GM12878 (cell line): ENCODE measurements at regions not wholly inside any gene's neighbourhood (a gene's known extent, or its start where the extent isn't known, plus 50 kb on each side); places are given as distances from the start of the nearest gene placed in this dataset.

Experiments used
- ATAC-seq: fragments of 200-7000 bp; cut with Tn5 transposase; 3 replicates; pipeline ENCODE4 v1.9.1; 2020; ENCODE audit warnings: mild to moderate bottlenecking, moderate library complexity
- BruUV-seq: library from RNA; stranded (reverse); fragments of 400-500 nt; replicated peaks from 2 replicates; lab custom pipeline; 2021; lab: Mats Ljungman, UMichigan
- CTCF ChIA-PET: fragments of 300-600 bp; sonication (Branson Sonifier 250); formaldehyde crosslinking; extraction: SDS; loops from one replicate; lab custom pipeline; 2021; ENCODE audit warnings: inconsistent platforms; lab: Yijun Ruan, JAX
- POLR2A ChIA-PET: fragments of 350-600 bp; formaldehyde crosslinking; extraction: SDS; loops from one replicate; lab custom pipeline; 2021; ENCODE audit warnings: inconsistent platforms; lab: Charles Lee
- RAD21 ChIA-PET: fragments of 300-600 bp; sonication (Branson Sonifier 250); formaldehyde crosslinking; loops from one replicate; lab custom pipeline; 2023; ENCODE audit warnings: antibody characterized with exemption; ENCODE audit not compliant: unreplicated experiment; lab: Charles Lee
- SMC1A ChIA-PET: fragments of 300-600 bp; sonication (Branson Sonifier 250); formaldehyde crosslinking; loops from one replicate; lab custom pipeline; 2023; ENCODE audit not compliant: unreplicated experiment, uncharacterized antibody; lab: Charles Lee
- DNase-seq: peaks from one replicate; pipeline ENCODE4 v3.0.0-alpha.2; 2011; ENCODE audit warnings: low read depth, low spot score
- FAIRE-seq: peaks from 3 replicates; lab custom pipeline; 2011; peaks lifted over from hg19 to GRCh38; lab: Jason Lieb, UNC
- H2AFZ ChIP-seq: 2 replicates; pipeline ENCODE4 v1.6.0; 2011; ENCODE audit warnings: low read depth, low read length, control low read depth; ENCODE audit not compliant: control insufficient read depth
- H3K27ac ChIP-seq: 2 replicates; pipeline ENCODE4 v1.5.1; 2011; ENCODE audit warnings: control low read depth; ENCODE audit not compliant: control insufficient read depth, insufficient read depth
- H3K27me3 ChIP-seq, 2 experiments: replicated peaks in 1 of 2; 2 replicates each; pipeline versions ENCODE4 v1.6.0 to v1.6.1; 2011; ENCODE audit warnings: low read length in 1 of 2; ENCODE audit not compliant: control insufficient read depth in 2 of 2, insufficient read depth in 2 of 2
- H3K36me3 ChIP-seq, 2 experiments: 2 replicates each; pipeline ENCODE4 v1.5.1; 2011; ENCODE audit warnings: low read length in 1 of 2; ENCODE audit not compliant: control insufficient read depth in 2 of 2, insufficient read depth in 2 of 2
- H3K4me1 ChIP-seq: 2 replicates; pipeline ENCODE4 v1.6.1; 2011; ENCODE audit warnings: mild to moderate bottlenecking, low read length, moderate library complexity, mixed read lengths; ENCODE audit not compliant: control insufficient read depth, insufficient read depth
- H3K4me2 ChIP-seq: 2 replicates; pipeline ENCODE4 v1.6.0; 2011; ENCODE audit warnings: control low read depth; ENCODE audit not compliant: control insufficient read depth, insufficient read depth
- H3K4me3 ChIP-seq: fragments of 200-600 bp; sonication (generic); 2 replicates; pipeline ENCODE4 v1.5.1; 2016
- H3K79me2 ChIP-seq: 2 replicates; pipeline ENCODE4 v1.6.0; 2011; ENCODE audit warnings: low read length; ENCODE audit not compliant: control insufficient read depth, insufficient read depth
- H3K9ac ChIP-seq: 2 replicates; pipeline ENCODE4 v1.8.0; 2011; ENCODE audit warnings: low read length, control low read depth, mixed read lengths; ENCODE audit not compliant: control insufficient read depth, insufficient read depth
- H3K9me3 ChIP-seq: replicated peaks from 3 replicates; pipeline ENCODE4 v1.5.1; 2011; ENCODE audit warnings: mild to moderate bottlenecking, low read length; ENCODE audit not compliant: control insufficient read depth, insufficient read depth
- H4K20me1 ChIP-seq: 2 replicates; pipeline ENCODE4 v1.6.0; 2011; ENCODE audit not compliant: control insufficient read depth, insufficient read depth
- JUNB ChIP-seq: IDR thresholded peaks from 2 replicates; pipeline ENCODE4 v1.6.1; 2016; ENCODE audit warnings: antibody characterized with exemption, mild to moderate bottlenecking
- MYB ChIP-seq: fragments of 150-350 bp; IDR thresholded peaks from 2 replicates; pipeline ENCODE4 v1.6.1; 2014; ENCODE audit warnings: mild to moderate bottlenecking, low read depth, low read length, borderline replicate concordance
- NRF1 ChIP-seq: conservative IDR thresholded peaks from 2 replicates; pipeline ENCODE4 v1.6.1; 2011; ENCODE audit warnings: mild to moderate bottlenecking, low read depth, low read length, improper control_type of control experiment
- PAX5 ChIP-seq: IDR thresholded peaks from 2 replicates; pipeline ENCODE4 v1.6.1; 2011; ENCODE audit warnings: low read depth, low read length, borderline replicate concordance
- YY1 ChIP-seq: IDR thresholded peaks from 2 replicates; pipeline ENCODE4 v1.6.1; 2011; ENCODE audit warnings: low read depth, mild to moderate bottlenecking, low read length
- ZBTB40 ChIP-seq: fragments of 450-650 bp; IDR thresholded peaks from 2 replicates; pipeline ENCODE4 v1.6.1; 2016; ENCODE audit warnings: mild to moderate bottlenecking, moderate library complexity, borderline replicate concordance
- in situ Hi-C: fragments of 300-500 bp; cut with MboI; formaldehyde crosslinking; loops from 9 replicates; pipeline ENCODE4 v1.14.3; 2018; ENCODE audit warnings: mixed read lengths
- intact Hi-C: fragments of 100-400 bp; cut with micrococcal nuclease; formaldehyde crosslinking; loops from one replicate; pipeline ENCODE4 v1.14.2; 2022; ENCODE audit not compliant: unreplicated experiment
- TF ChIP-seq, protein P1 (sequence below): fragments of 450-650 bp; formaldehyde crosslinking; IDR thresholded peaks from 2 replicates; pipeline ENCODE4 v1.4.0; 2020; ENCODE audit warnings: mild to moderate bottlenecking, moderate library complexity

GRCh38 chrX:20506739-20507138 is 240.0 kb upstream of the RPS6KA3 start:
- intact Hi-C loops: no loop called here
- Histone ChIP-seq H3K9ac (no peak overlapping the region), H3K4me2 (no peak overlapping the region), H3K27me3 (no peaks in the 10 kb centered on the region; a peak in 1 of 4 replicates), H4K20me1 (no peaks in the 10 kb centered on the region), H3K4me1 (no peaks in the 10 kb centered on the region)
- RAD21 ChIA-PET: no interaction called here
- in situ Hi-C loops: no loop called here
- TF ChIP-seq JUNB (peak; percentile 55), ZBTB40 (no peak)
- TF ChIP-seq, all 136 proteins: peak for 1
- no peaks in the 10 kb centered on the region for H3K9me3 ChIP-seq
- H3K79me2 ChIP-seq: no peaks in the 10 kb centered on the region
- CTCF ChIA-PET: interaction anchor here (1.3 to 1.5 kb wide), 2 partner anchors 10 to 23 kb away, joined by 3 to 4 read pairs; no protein-coding TSS in a partner anchor
- no peaks in the 10 kb centered on the region for H3K36me3 ChIP-seq
- no peak overlapping the region for H3K27ac ChIP-seq
- ATAC-seq (no peak), DNase-seq (no peak), FAIRE-seq (no peak)
- SMC1A ChIA-PET: interaction anchor here (0.7 to 1.3 kb wide), 2 partner anchors 10 to 113 kb away, joined by 3 to 4 read pairs; no protein-coding TSS in a partner anchor
- H3K4me3 ChIP-seq: no peak overlapping the region
- no peak overlapping the region for H2AFZ ChIP-seq
- POLR2A ChIA-PET: no interaction called here
- BruUV-seq: no TSS peak

GRCh38 chrX:20500949-20501348 is 234.2 kb upstream of the RPS6KA3 start:
- in situ Hi-C loops: no loop called here
- Histone ChIP-seq H3K27ac (no peak overlapping the region), H3K9ac (no peak overlapping the region), H3K4me2 (no peak overlapping the region), H3K4me3 (no peak overlapping the region), H3K9me3 (no peaks in the 10 kb centered on the region), H3K4me1 (no peaks in the 10 kb centered on the region), H2AFZ (no peak overlapping the region), H4K20me1 (no peaks in the 10 kb centered on the region), H3K79me2 (no peaks in the 10 kb centered on the region), H3K27me3 (peaks cover 0 to 5% of the 10 kb centered on the region in 2 experiments; a peak in 2 of 4 replicates), H3K36me3 (no peaks in the 10 kb centered on the region)
- POLR2A ChIA-PET: no interaction called here
- CTCF ChIA-PET: no interaction called here
- ATAC-seq: no peak
- intact Hi-C loops: no loop called here
- FAIRE-seq: no peak
- DNase-seq: no peak
- SMC1A ChIA-PET: no interaction called here
- RAD21 ChIA-PET: no interaction called here
- no TSS peak for BruUV-seq
- TF ChIP-seq MYB: no peak
- no peak for TF ChIP-seq NRF1
- TF ChIP-seq, protein P1, sequence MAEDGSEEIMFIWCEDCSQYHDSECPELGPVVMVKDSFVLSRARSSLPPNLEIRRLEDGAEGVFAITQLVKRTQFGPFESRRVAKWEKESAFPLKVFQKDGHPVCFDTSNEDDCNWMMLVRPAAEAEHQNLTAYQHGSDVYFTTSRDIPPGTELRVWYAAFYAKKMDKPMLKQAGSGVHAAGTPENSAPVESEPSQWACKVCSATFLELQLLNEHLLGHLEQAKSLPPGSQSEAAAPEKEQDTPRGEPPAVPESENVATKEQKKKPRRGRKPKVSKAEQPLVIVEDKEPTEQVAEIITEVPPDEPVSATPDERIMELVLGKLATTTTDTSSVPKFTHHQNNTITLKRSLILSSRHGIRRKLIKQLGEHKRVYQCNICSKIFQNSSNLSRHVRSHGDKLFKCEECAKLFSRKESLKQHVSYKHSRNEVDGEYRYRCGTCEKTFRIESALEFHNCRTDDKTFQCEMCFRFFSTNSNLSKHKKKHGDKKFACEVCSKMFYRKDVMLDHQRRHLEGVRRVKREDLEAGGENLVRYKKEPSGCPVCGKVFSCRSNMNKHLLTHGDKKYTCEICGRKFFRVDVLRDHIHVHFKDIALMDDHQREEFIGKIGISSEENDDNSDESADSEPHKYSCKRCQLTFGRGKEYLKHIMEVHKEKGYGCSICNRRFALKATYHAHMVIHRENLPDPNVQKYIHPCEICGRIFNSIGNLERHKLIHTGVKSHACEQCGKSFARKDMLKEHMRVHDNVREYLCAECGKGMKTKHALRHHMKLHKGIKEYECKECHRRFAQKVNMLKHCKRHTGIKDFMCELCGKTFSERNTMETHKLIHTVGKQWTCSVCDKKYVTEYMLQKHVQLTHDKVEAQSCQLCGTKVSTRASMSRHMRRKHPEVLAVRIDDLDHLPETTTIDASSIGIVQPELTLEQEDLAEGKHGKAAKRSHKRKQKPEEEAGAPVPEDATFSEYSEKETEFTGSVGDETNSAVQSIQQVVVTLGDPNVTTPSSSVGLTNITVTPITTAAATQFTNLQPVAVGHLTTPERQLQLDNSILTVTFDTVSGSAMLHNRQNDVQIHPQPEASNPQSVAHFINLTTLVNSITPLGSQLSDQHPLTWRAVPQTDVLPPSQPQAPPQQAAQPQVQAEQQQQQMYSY: no peak
- no peak for TF ChIP-seq PAX5
- no peak for TF ChIP-seq YY1
